OCI-LY3 (cell line): ENCODE measurements at regions not wholly inside any gene's neighbourhood (a gene's known extent, or its start where the extent isn't known, plus 50 kb on each side); places are given as distances from the start of the nearest gene placed in this dataset.

Source experiments
- CTCF ChIP-seq: fragments of 200-600, 300-600 bp; sonication (generic); IDR thresholded peaks from 2 replicates; pipeline ENCODE4 v1.5.1; 2014; ENCODE audit warnings: antibody characterized with exemption, low read length, low read depth
- EZH2phosphoT487 ChIP-seq: fragments of 200-600 bp; shearing (Covaris generic); IDR thresholded peaks from 2 replicates; pipeline ENCODE4 v1.6.1; 2018; ENCODE audit warnings: antibody characterized with exemption, mixed run types, low read depth

GRCh38 chr20:59428006-59428405 lies 127.6 kb downstream of the EDN3 start:
- no peak for TF ChIP-seq CTCF
- TF ChIP-seq EZH2phosphoT487: no peak
